Esophagus muscularis mucosa (tissue), 4 donors: ENCODE measurements at regions not wholly inside any gene's neighbourhood (a gene's known extent, or its start where the extent isn't known, plus 50 kb on each side); places are given as distances from the start of the nearest gene placed in this dataset.

ENCODE experiments used
- DNase-seq: peaks from one replicate; pipeline ENCODE4 v3.0.0-alpha.2; 2017; ENCODE audit errors: extremely low spot score
- H3K27ac ChIP-seq, 4 donors: fragments of 200-600 bp; sonication (generic); replicated peaks in 1 of 4; 1 replicate in 3 of 4; 2 replicates in 1 of 4; pipeline ENCODE4 v1.5.1; 2016 to 2019; ENCODE audit warnings: mild to moderate bottlenecking in 1 of 4
- H3K27me3 ChIP-seq, 4 donors: fragments of 200-600 bp; sonication (generic); one replicate each; pipeline versions ENCODE4 v1.5.1 to v1.6.0; 2016 to 2019
- H3K36me3 ChIP-seq, 4 donors: fragments of 200-600 bp; sonication (generic); one replicate each; pipeline ENCODE4 v1.5.1; 2016 to 2019
- H3K4me1 ChIP-seq, 4 donors: fragments of 200-600 bp; sonication (generic); one replicate each; pipeline ENCODE4 v1.5.1; 2016 to 2019
- H3K4me3 ChIP-seq, 4 donors: fragments of 200-600 bp; sonication (generic); 1 replicate in 2 of 4; 2 replicates in 2 of 4; pipeline ENCODE4 v1.5.1; 2016 to 2019; ENCODE audit warnings: mild to moderate bottlenecking in 4 of 4, moderate library complexity in 1 of 4
- H3K9me3 ChIP-seq, 4 donors: fragments of 200-600 bp; sonication (generic); 1 replicate in 3 of 4; 2 replicates in 1 of 4; pipeline ENCODE4 v1.5.1; 2016 to 2019
- EP300 ChIP-seq: sonication (generic); formaldehyde crosslinking; IDR thresholded peaks from one replicate; pipeline ENCODE4 v1.6.1; 2017; ENCODE audit warnings: antibody characterized with exemption
- POLR2A ChIP-seq: fragments of 450-650 bp; IDR thresholded peaks from one replicate; pipeline ENCODE4 v1.6.1; 2017; ENCODE audit warnings: antibody characterized with exemption, moderate library complexity, mild to moderate bottlenecking, low read depth
- POLR2AphosphoS5 ChIP-seq, 2 donors: sonication (generic); formaldehyde crosslinking; IDR thresholded peaks; one replicate each; pipeline ENCODE4 v1.6.1; 2017; ENCODE audit warnings: antibody characterized with exemption in 2 of 2
- WGBS: methylation state at CpG from one replicate; pipeline ENCODE4 v1.1.5; 2018; 5-methylcytosine and 5-hydroxymethylcytosine counted together
- intact Hi-C: fragments of 100-400 bp; cut with DNase I; formaldehyde crosslinking; loops from one replicate; pipeline ENCODE4 v1.15.1; 2023
- TF ChIP-seq, protein P1 (sequence below), 3 experiments: fragments of 200-600 bp in 2 of 3; fragments of 450-650 bp in 1 of 3; sonication (generic) in 2 of 3; IDR thresholded peaks; one replicate each; pipeline ENCODE4 v1.5.1; 2017 to 2019; ENCODE audit warnings: antibody characterized with exemption in 3 of 3, mild to moderate bottlenecking in 2 of 3, moderate library complexity in 1 of 3

DNA sequence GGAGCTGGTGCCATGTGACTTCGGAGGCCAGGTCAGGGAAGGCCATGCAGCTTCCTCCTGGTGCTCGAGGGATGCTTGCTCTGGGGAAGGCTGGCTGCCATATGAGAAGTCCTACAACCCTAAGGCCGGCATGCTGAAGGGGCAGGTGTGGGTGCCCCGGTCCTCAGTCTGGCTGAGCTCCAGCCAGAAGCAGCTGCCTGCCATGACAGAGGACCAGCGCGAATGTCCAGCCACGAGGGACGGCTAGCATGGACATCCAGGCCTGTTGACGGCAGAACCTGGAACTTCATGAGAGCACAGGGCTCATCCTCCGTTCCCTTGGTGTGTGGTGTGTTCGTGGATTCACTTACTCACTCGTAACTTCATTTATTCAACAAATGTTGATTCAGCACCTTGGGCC, 140.6 kb downstream of the IRF8 start:
- Histone ChIP-seq H3K4me1 (peaks cover 0 to 13% (median 13%) of the 10 kb centered on the region in 4 donors), H3K9me3 (no peaks in the 10 kb centered on the region), H3K36me3 (no peaks in the 10 kb centered on the region), H3K27ac (no peak overlapping the region), H3K4me3 (no peak overlapping the region), H3K27me3 (no peaks in the 10 kb centered on the region)
- 92% methylated on average over 12 of the region's 12 CpGs for WGBS
- intact Hi-C loops = no loop called here
- no peak for TF ChIP-seq POLR2AphosphoS5 (IDR thresholded peaks at IDR 0.05)
- DNase-seq = no peak

DNA sequence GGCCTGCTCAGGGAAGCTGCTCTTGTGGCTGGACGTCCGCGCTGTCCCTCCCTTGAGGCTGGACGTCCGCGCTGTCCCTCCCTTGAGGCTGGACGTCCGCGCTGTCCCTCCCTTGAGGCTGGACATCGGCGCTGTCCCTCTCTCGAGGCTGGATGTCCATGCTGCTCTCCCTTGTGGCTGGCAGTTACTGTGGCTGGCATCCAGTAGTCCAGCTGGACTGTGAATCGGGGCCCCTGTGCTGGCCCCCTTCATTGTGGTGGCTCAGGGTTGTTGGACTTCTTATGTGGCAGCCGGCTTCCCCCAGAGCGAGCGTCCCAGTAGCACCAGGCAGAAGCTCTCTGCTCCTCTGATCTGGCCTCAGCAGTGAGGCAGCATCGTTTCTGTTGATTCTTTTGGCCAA, 141.5 kb downstream of the IRF8 start:
- H3K4me1 ChIP-seq = peaks cover 0 to 12% (median 10%) of the 10 kb centered on the region in 4 donors
- H3K27me3 ChIP-seq = no peaks in the 10 kb centered on the region
- no peaks in the 10 kb centered on the region for H3K9me3 ChIP-seq
- no peak for TF ChIP-seq EP300
- TF ChIP-seq, protein P1, sequence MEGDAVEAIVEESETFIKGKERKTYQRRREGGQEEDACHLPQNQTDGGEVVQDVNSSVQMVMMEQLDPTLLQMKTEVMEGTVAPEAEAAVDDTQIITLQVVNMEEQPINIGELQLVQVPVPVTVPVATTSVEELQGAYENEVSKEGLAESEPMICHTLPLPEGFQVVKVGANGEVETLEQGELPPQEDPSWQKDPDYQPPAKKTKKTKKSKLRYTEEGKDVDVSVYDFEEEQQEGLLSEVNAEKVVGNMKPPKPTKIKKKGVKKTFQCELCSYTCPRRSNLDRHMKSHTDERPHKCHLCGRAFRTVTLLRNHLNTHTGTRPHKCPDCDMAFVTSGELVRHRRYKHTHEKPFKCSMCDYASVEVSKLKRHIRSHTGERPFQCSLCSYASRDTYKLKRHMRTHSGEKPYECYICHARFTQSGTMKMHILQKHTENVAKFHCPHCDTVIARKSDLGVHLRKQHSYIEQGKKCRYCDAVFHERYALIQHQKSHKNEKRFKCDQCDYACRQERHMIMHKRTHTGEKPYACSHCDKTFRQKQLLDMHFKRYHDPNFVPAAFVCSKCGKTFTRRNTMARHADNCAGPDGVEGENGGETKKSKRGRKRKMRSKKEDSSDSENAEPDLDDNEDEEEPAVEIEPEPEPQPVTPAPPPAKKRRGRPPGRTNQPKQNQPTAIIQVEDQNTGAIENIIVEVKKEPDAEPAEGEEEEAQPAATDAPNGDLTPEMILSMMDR (IDR thresholded peaks at IDR 0.05) = no peak
- no peak for TF ChIP-seq POLR2AphosphoS5 (IDR thresholded peaks at IDR 0.05)
- no peak for TF ChIP-seq POLR2A
- H3K4me3 ChIP-seq = no peak overlapping the region
- H3K36me3 ChIP-seq = no peaks in the 10 kb centered on the region
- intact Hi-C loops = no loop called here
- no peak for DNase-seq
- H3K27ac ChIP-seq = no peak overlapping the region
- WGBS = 73% methylated on average over 17 of the region's 17 CpGs

DNA sequence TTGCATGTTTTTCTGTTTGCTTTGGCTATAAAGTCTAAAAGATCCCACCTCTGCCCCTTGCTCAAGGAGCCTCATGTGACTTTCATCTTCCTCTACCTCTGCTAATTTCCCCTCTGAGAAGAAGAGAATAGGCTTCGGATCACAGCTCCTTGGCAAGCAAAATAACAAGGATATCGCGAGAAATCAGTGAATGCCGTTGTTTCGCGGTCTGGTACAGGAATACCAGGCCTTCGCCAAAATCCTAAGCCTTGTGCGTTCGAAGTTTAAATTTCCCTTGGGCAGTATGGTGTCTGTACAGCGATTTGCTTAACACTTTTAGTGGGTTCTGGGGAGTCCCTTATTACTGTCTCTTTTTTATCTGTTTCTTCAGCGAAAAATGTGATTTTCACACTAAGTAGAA, 142.3 kb downstream of the IRF8 start:
- no peak for DNase-seq
- Histone ChIP-seq H3K36me3 (no peaks in the 10 kb centered on the region), H3K27ac (no peak overlapping the region), H3K4me3 (no peak overlapping the region), H3K27me3 (no peaks in the 10 kb centered on the region), H3K9me3 (no peaks in the 10 kb centered on the region), H3K4me1 (peaks cover 0 to 12% (median 10%) of the 10 kb centered on the region in 4 donors)
- no peak for TF ChIP-seq POLR2AphosphoS5 (IDR thresholded peaks at IDR 0.05)
- 86% methylated on average over 11 of the region's 11 CpGs for WGBS
- intact Hi-C loops = no loop called here

DNA sequence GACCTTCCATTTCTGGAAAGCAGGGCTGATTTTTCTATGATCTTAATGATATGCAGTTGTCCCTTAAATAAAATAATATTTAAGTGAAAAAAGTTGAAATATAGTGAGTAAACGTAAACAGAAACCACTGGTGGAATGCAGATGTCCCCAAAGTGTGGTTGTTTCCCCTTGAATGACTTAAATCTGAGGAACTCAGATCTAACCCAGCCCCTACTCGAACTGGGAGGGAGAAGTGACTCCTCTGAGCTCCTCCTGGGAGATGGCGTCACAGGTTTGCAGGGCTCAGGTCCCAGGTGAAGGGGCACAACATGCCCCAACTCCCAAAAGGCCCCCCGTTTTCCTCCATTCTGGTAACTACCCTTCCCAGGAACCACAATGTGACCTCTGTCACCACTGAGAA, 142.8 kb downstream of the IRF8 start:
- Histone ChIP-seq H3K27me3 (no peaks in the 10 kb centered on the region), H3K36me3 (no peaks in the 10 kb centered on the region), H3K9me3 (no peaks in the 10 kb centered on the region), H3K4me3 (no peak overlapping the region), H3K4me1 (peaks cover 0 to 12% (median 10%) of the 10 kb centered on the region in 4 donors), H3K27ac (no peak overlapping the region)
- intact Hi-C loops = no loop called here
- WGBS = 84% methylated on average over 4 of the region's 4 CpGs
- DNase-seq = no peak
- TF ChIP-seq, protein P1 (IDR thresholded peaks at IDR 0.05) = no peak
- TF ChIP-seq POLR2AphosphoS5 (IDR thresholded peaks at IDR 0.05) = no peak
- TF ChIP-seq EP300 = no peak
- no peak for TF ChIP-seq POLR2A

DNA sequence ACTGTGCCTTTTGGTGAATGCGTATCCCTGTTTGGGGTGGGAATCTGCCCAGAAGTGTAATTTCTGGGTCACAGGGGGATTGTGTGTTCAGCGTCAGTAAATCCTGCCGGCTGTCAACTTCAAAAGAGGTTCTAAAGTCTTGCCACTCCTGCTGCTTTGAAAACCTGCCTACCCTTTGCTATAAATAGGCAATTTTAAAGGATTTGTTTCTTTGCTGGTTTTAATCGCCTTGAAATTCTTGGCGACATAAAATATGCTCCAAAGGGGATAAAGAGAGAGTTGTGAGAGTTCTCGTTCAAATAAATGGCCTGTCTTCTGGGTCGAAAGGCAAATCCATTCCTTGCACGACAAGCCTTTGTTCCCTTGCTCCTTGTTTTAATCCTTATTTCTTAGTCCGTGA, 143.4 kb downstream of the IRF8 start:
- H3K27ac ChIP-seq = no peak overlapping the region

More for the DNA sequence above, 143.4 kb downstream of the IRF8 start:
- TF ChIP-seq POLR2A = no peak
- no peak for TF ChIP-seq POLR2AphosphoS5 (IDR thresholded peaks at IDR 0.05)
- TF ChIP-seq, protein P1 (IDR thresholded peaks at IDR 0.05) = no peak
- TF ChIP-seq EP300 = no peak
- Histone ChIP-seq H3K9me3 (no peaks in the 10 kb centered on the region), H3K36me3 (no peaks in the 10 kb centered on the region), H3K4me1 (peaks cover 0 to 12% (median 10%) of the 10 kb centered on the region in 4 donors), H3K27me3 (no peaks in the 10 kb centered on the region), H3K4me3 (no peak overlapping the region)
- WGBS = 71% methylated on average over 9 of the region's 9 CpGs
- DNase-seq = no peak
- intact Hi-C loops = no loop called here
